Neural progenitor cell (in vitro differentiated cells): ENCODE measurements at regions not wholly inside any gene's neighbourhood (a gene's known extent, or its start where the extent isn't known, plus 50 kb on each side); places are given as distances from the start of the nearest gene placed in this dataset.
"Not testable (repeated sequence)": the region's sequence is repeated elsewhere in the genome, so short reads cannot be mapped to it uniquely, and the experiment has no call there.

ENCODE experiments used
- DNase-seq: peaks from one replicate; pipeline ENCODE4 v3.0.0-alpha.2; 2016; ENCODE audit warnings: low spot score
- H2AFZ ChIP-seq: fragments of 200-600 bp; sonication (generic); replicated peaks from 2 replicates; pipeline ENCODE4 v1.6.1; 2016; ENCODE audit warnings: antibody characterized with exemption
- H3F3A ChIP-seq: fragments of 200-600 bp; sonication (generic); 2 replicates; pipeline ENCODE4 v1.6.1; 2016; ENCODE audit warnings: antibody characterized with exemption, low read depth
- H3K27ac ChIP-seq: fragments of 200-600 bp; sonication (generic); 2 replicates; pipeline ENCODE4 v1.5.1; 2016; ENCODE audit warnings: mild to moderate bottlenecking
- H3K27me3 ChIP-seq: fragments of 200-600 bp; sonication (generic); 2 replicates; pipeline ENCODE4 v1.6.1; 2016; ENCODE audit warnings: mild to moderate bottlenecking, moderate library complexity
- H3K36me3 ChIP-seq: fragments of 200-600 bp; sonication (generic); 2 replicates; pipeline ENCODE4 v1.5.1; 2016
- H3K4me1 ChIP-seq: fragments of 200-600 bp; sonication (generic); 2 replicates; pipeline ENCODE4 v1.6.1; 2016; ENCODE audit warnings: mixed run types
- H3K4me2 ChIP-seq: fragments of 200-600 bp; sonication (generic); 2 replicates; pipeline ENCODE4 v1.6.1; 2016
- H3K4me3 ChIP-seq: fragments of 200-600 bp; sonication (generic); 2 replicates; pipeline ENCODE4 v1.5.1; 2016
- H3K79me2 ChIP-seq: fragments of 200-600 bp; sonication (generic); 2 replicates; pipeline ENCODE4 v1.6.1; 2016; ENCODE audit warnings: low read depth
- H3K9ac ChIP-seq: fragments of 200-600 bp; sonication (generic); 2 replicates; pipeline ENCODE4 v1.6.1; 2016
- H3K9me3 ChIP-seq: fragments of 200-600 bp; sonication (generic); 2 replicates; pipeline ENCODE4 v1.5.1; 2016; ENCODE audit warnings: low read depth
- H4K20me1 ChIP-seq: fragments of 200-600 bp; sonication (generic); 2 replicates; pipeline ENCODE4 v1.6.1; 2016; ENCODE audit warnings: low read depth
- H3K27ac Mint-ChIP-seq: 3 replicates; pipeline ENCODE4 v1.8.0; 2021; ENCODE audit warnings: mixed read lengths
- H3K27me3 Mint-ChIP-seq: 2 replicates; pipeline ENCODE4 v1.8.0; 2022; ENCODE audit warnings: low read depth, mild to moderate bottlenecking, inconsistent platforms, moderate library complexity, mixed read lengths; ENCODE audit not compliant: insufficient read depth
- H3K36me3 Mint-ChIP-seq: 3 replicates; pipeline ENCODE4 v1.8.0; 2021; ENCODE audit warnings: mixed read lengths
- H3K4me1 Mint-ChIP-seq: 3 replicates; pipeline ENCODE4 v1.8.0; 2021; ENCODE audit warnings: mixed read lengths
- H3K4me3 Mint-ChIP-seq: 3 replicates; pipeline ENCODE4 v1.8.0; 2021; ENCODE audit warnings: mild to moderate bottlenecking, moderate library complexity, mixed read lengths
- H3K9me3 Mint-ChIP-seq: 3 replicates; pipeline ENCODE4 v1.8.0; 2020; ENCODE audit warnings: mixed read lengths
- CTCF ChIP-seq: fragments of 200-600 bp; sonication (generic); IDR thresholded peaks from 2 replicates; pipeline ENCODE4 v1.5.1; 2017; ENCODE audit warnings: antibody characterized with exemption, mild to moderate bottlenecking
- EZH2 ChIP-seq: fragments of 200-600 bp; sonication (generic); IDR thresholded peaks from 2 replicates; pipeline ENCODE4 v1.6.1; 2017; ENCODE audit warnings: antibody characterized with exemption, mild to moderate bottlenecking, moderate library complexity
- EZH2phosphoT487 ChIP-seq: fragments of 200-600 bp; sonication (generic); IDR thresholded peaks from 2 replicates; pipeline ENCODE4 v1.6.1; 2017; ENCODE audit warnings: antibody characterized with exemption

DNA sequence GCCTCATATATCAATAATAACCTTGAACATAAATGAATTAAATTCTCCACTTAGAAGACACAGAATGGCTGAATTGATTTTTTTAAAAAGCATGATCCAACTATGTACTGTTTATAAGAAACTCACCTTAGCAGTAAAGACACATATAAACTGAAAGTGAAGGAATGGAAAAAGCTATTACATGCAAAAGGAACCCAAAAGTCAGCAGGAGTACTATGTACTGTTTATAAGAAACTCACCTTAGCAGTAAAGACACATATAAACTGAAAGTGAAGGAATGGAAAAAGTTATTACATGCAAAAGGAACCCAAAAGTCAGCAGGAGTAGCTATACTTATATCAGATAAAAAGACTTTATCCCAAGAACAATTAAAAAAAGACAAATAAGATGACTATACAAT lies 204.8 kb downstream of the TMEM161B start:
- Histone ChIP-seq H3K9me3 (no peaks in the 10 kb centered on the region), H2AFZ (no peak overlapping the region), H3F3A (no peaks in the 10 kb centered on the region), H3K79me2 (no peaks in the 10 kb centered on the region), H4K20me1 (no peaks in the 10 kb centered on the region), H3K4me2 (no peak overlapping the region), H3K27ac (no peak overlapping the region), H3K36me3 (no peaks in the 10 kb centered on the region), H3K4me3 (no peak overlapping the region), H3K27me3 (no peaks in the 10 kb centered on the region), H3K4me1 (no peaks in the 10 kb centered on the region), H3K9ac (no peak overlapping the region)
- no peaks in the 10 kb centered on the region for H3K4me1 Mint-ChIP-seq
- peaks cover 3% of the 10 kb centered on the region for H3K9me3 Mint-ChIP-seq
- peaks cover 11% of the 10 kb centered on the region for H3K27me3 Mint-ChIP-seq
- DNase-seq: no peak
- H3K36me3 Mint-ChIP-seq: no peaks in the 10 kb centered on the region
- no peak overlapping the region for H3K27ac Mint-ChIP-seq
- H3K4me3 Mint-ChIP-seq: no peak overlapping the region
- no peak for TF ChIP-seq CTCF
- TF ChIP-seq EZH2: no peak
- no peak for TF ChIP-seq EZH2phosphoT487

- Histone ChIP-seq H3K79me2 (no peaks in the 10 kb centered on the region), H3K27me3 (no peaks in the 10 kb centered on the region), H3K4me3 (no peak overlapping the region), H3K36me3 (no peaks in the 10 kb centered on the region), H4K20me1 (no peaks in the 10 kb centered on the region), H3F3A (no peaks in the 10 kb centered on the region), H3K4me2 (no peak overlapping the region), H3K9ac (no peak overlapping the region), H3K9me3 (no peaks in the 10 kb centered on the region), H3K27ac (no peak overlapping the region), H2AFZ (no peak overlapping the region), H3K4me1 (no peaks in the 10 kb centered on the region)
- Mint-ChIP-seq H3K4me1 (no peaks in the 10 kb centered on the region), H3K4me3 (no peak overlapping the region), H3K27me3 (peaks cover 4% of the 10 kb centered on the region), H3K27ac (no peak overlapping the region), H3K36me3 (no peaks in the 10 kb centered on the region), H3K9me3 (peaks cover 2% of the 10 kb centered on the region)
- no peak for DNase-seq
- no peak for TF ChIP-seq EZH2phosphoT487
- TF ChIP-seq EZH2: no peak
- TF ChIP-seq CTCF: no peak
Observed at GRCh38 chr5:88060194-88060593, 208.5 kb downstream of the TMEM161B start.

- TF ChIP-seq CTCF: no peak
- TF ChIP-seq EZH2phosphoT487: no peak
- TF ChIP-seq EZH2: no peak
- no peaks in the 10 kb centered on the region for H3K4me1 Mint-ChIP-seq
- Histone ChIP-seq H3K4me2 (no peak overlapping the region), H3K4me3 (no peak overlapping the region), H3K27ac (no peak overlapping the region), H3K27me3 (no peaks in the 10 kb centered on the region), H3K4me1 (no peaks in the 10 kb centered on the region), H3K79me2 (no peaks in the 10 kb centered on the region), H4K20me1 (no peaks in the 10 kb centered on the region), H3K36me3 (no peaks in the 10 kb centered on the region), H3F3A (no peaks in the 10 kb centered on the region), H2AFZ (no peak overlapping the region), H3K9me3 (no peaks in the 10 kb centered on the region), H3K9ac (no peak overlapping the region)
- peaks cover 2% of the 10 kb centered on the region for H3K9me3 Mint-ChIP-seq
- no peak overlapping the region for H3K27ac Mint-ChIP-seq
- H3K27me3 Mint-ChIP-seq: peaks cover 4% of the 10 kb centered on the region
- no peaks in the 10 kb centered on the region for H3K36me3 Mint-ChIP-seq
- no peak for DNase-seq
- no peak overlapping the region for H3K4me3 Mint-ChIP-seq
Observed at GRCh38 chr5:88058625-88059024, 210.0 kb downstream of the TMEM161B start.

DNA sequence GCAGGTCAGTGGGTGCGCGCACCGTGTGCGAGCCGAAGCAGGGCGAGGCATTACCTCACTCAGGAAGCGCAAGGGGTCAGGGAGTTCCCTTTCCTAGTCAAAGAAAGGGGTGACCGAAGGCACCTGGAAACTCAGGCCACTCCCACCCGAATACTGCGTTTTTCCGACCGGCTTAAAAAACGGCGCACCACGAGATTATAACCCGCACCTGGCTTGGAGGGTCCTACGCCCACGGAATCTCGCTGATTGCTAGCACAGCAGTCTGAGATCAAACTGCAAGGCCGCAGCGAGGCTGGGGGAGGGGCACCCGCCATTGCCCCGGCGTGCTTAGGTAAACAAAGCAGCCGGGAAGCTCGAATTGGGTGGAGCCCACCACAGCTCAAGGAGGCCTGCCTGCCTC lies 216.2 kb downstream of the TMEM161B start:
- not testable (repeated sequence) for H3K27ac Mint-ChIP-seq

More for the DNA sequence above, 216.2 kb downstream of the TMEM161B start:
- H3K9me3 ChIP-seq, H3K9ac ChIP-seq, H3K27ac ChIP-seq, H3K4me2 ChIP-seq, H3K4me3 ChIP-seq, DNase-seq, H3K4me1 ChIP-seq, H2AFZ ChIP-seq, H3K79me2 ChIP-seq, H3K36me3 ChIP-seq, H3K9me3 Mint-ChIP-seq, H4K20me1 ChIP-seq, H3K4me3 Mint-ChIP-seq, H3K27me3 ChIP-seq, H3K4me1 Mint-ChIP-seq, H3K27me3 Mint-ChIP-seq, H3F3A ChIP-seq, H3K36me3 Mint-ChIP-seq: not testable (repeated sequence)
